Heart right ventricle (tissue), 16 donors: ENCODE measurements at regions not wholly inside any gene's neighbourhood (a gene's known extent, or its start where the extent isn't known, plus 50 kb on each side); places are given as distances from the start of the nearest gene placed in this dataset.

ENCODE experiments used
- ATAC-seq, 8 donors: fragments of 200-7000 bp; cut with Tn5 transposase; one replicate each; pipeline ENCODE4 v1.9.1; 2020; ENCODE audit warnings: mild to moderate bottlenecking in 8 of 8, moderate library complexity in 8 of 8, moderate number of reproducible peaks in 1 of 8
- DNase-seq, 2 donors: peaks; one replicate each; pipeline ENCODE4 v3.0.0-alpha.2; 2020
- H3K27ac ChIP-seq, 10 donors: fragments of 200-600 bp; sonication (generic) in 2 of 10; one replicate each; pipeline versions ENCODE4 v1.5.0 to v1.8.0; 2020 to 2022; ENCODE audit warnings: mild to moderate bottlenecking in 3 of 10
- H3K27me3 ChIP-seq, 7 donors: fragments of 200-600 bp; one replicate each; pipeline ENCODE4 v1.8.0; 2021 to 2022; ENCODE audit warnings: mild to moderate bottlenecking in 2 of 7
- H3K36me3 ChIP-seq, 9 donors: fragments of 200-600 bp; sonication (generic) in 1 of 9; one replicate each; pipeline versions ENCODE4 v1.5.0 to v1.8.0; 2020 to 2022; ENCODE audit warnings: mild to moderate bottlenecking in 2 of 9
- H3K4me1 ChIP-seq, 9 donors: fragments of 200-600 bp; sonication (generic) in 1 of 9; one replicate each; pipeline versions ENCODE4 v1.5.0 to v1.8.0; 2020 to 2022; ENCODE audit warnings: mild to moderate bottlenecking in 4 of 9
- H3K4me3 ChIP-seq, 10 donors: fragments of 200-600 bp; sonication (generic) in 2 of 10; one replicate each; pipeline versions ENCODE4 v1.5.0 to v1.8.0; 2020 to 2022; ENCODE audit warnings: mild to moderate bottlenecking in 7 of 10, moderate library complexity in 2 of 10
- H3K9me3 ChIP-seq, 11 donors: fragments of 200-600 bp in 10 of 11; sonication (generic) in 2 of 11; one replicate each; pipeline versions ENCODE4 v1.5.0 to v1.8.0; 2013 to 2022; ENCODE audit warnings: mild to moderate bottlenecking in 2 of 11, control low read depth in 1 of 11, moderate library complexity in 1 of 11
- CTCF ChIP-seq, 9 donors: fragments of 200-600 bp; sonication (generic) in 2 of 9; IDR thresholded peaks; one replicate each; pipeline versions ENCODE4 v1.5.0 to v1.8.0; 2021 to 2022; ENCODE audit warnings: antibody characterized with exemption in 9 of 9, mild to moderate bottlenecking in 5 of 9, moderate library complexity in 1 of 9
- WGBS, 2 donors: extraction: QIAGEN DNeasy Blood & Tissue Kit; methylation state at CpG; one replicate each; pipeline ENCODE4 v1.1.7; 2013; ENCODE audit warnings: inconsistent platforms in 1 of 2; 5-methylcytosine and 5-hydroxymethylcytosine counted together
- intact Hi-C, 10 donors: fragments of 100-400 bp; cut with DNase I; formaldehyde crosslinking; loops; one replicate each; pipeline versions ENCODE4 v1.11.1 to v1.14.2; 2022
- donor health status: Arrhythmogenic right ventricular cardiomyopathy.
- donor health status: ischemic (EF 13 %, LVEDD 7.1; RV severe dilation, severe dysfunction).
- donor health status: healthy with polysubstance abuse.
- donor health status: DM: no; HTN: yes; CAD: no.
- donor health status: DM: no; HTN: no; CAD: no.
- donor health status: ischemic (EF 25% LVEDD 6.9; RV normal size, moderate dysfunction).
- donor health status: ischemic (EF 25% LVEDD 5.7; RV mildly dilated, moderate dysfunction).
- donor health status: healthy.
- donor health status: DM: yes; HTN: yes; CAD: no.
- donor health status: Ischemic cardiomyopathy.
- donor health status: ischemic (EF 35%, LVEDD 5.7; RV mildly dilated, moderate dysfunction).
- donor health status: nonischemic (EF 11% LVEDD 7.7; RV severe dilation, severe dysfunction).
- donor health status: DM: yes; HTN: yes; CAD: no.
- donor health status: PGD.
- donor health status: ischemic (EF 29% LVEDD 5.4; RV normal size, mild dysfunction).
- donor health status: nonischemic (EF 23%, LVEDD 6.1; RV moderate dilation, normal function).

- TF ChIP-seq CTCF (IDR thresholded peaks at IDR 0.05) = no peak
- intact Hi-C loops = loop anchor here in 1 of 10 donors (10.0 kb wide), 1 partner anchor 1296 kb away; no protein-coding TSS in a partner anchor
- no peak overlapping the region for H3K4me3 ChIP-seq
- H3K27me3 ChIP-seq = peaks cover 0 to 2% (median 0%) of the 10 kb centered on the region in 7 donors
- no peaks in the 10 kb centered on the region for H3K4me1 ChIP-seq
- no peaks in the 10 kb centered on the region for H3K36me3 ChIP-seq
- ATAC-seq (no peak), DNase-seq (no peak)
- peaks cover 0 to 13% (median 0%) of the 10 kb centered on the region in 11 donors for H3K9me3 ChIP-seq
- no peak overlapping the region for H3K27ac ChIP-seq
Observed at GRCh38 chr11:16630651-16631050, 107.8 kb upstream of the C11orf58 start.

GRCh38 chr11:16618431-16618830, 120.0 kb upstream of the C11orf58 start:
- Histone ChIP-seq H3K4me1 (peaks cover 0 to 11% (median 6%) of the 10 kb centered on the region in 9 donors), H3K27me3 (peaks cover 0 to 57% (median 0%) of the 10 kb centered on the region in 7 donors), H3K4me3 (no peak overlapping the region), H3K27ac (no peak overlapping the region), H3K36me3 (no peaks in the 10 kb centered on the region), H3K9me3 (peaks cover 0 to 8% (median 0%) of the 10 kb centered on the region in 11 donors)
- no peak for DNase-seq
- TF ChIP-seq CTCF (IDR thresholded peaks at IDR 0.05) = no peak
- no peak for ATAC-seq
- intact Hi-C loops = loop anchor here in 4 of 10 donors (10.0 kb wide), 4 partner anchors 674 to 1294 kb away; no protein-coding TSS in a partner anchor
- WGBS, 2 donors = 85 to 87% methylated on average over 5 of the region's 5 CpGs

GRCh38 chr11:16615480-16615879, 123.0 kb upstream of the C11orf58 start:
- 51 to 73% methylated on average over 2 of the region's 2 CpGs for WGBS, 2 donors
- H3K4me1 ChIP-seq = peaks cover 0 to 26% (median 9%) of the 10 kb centered on the region in 9 donors
- no peaks in the 10 kb centered on the region for H3K36me3 ChIP-seq
- no peaks in the 10 kb centered on the region for H3K9me3 ChIP-seq
- no peak for TF ChIP-seq CTCF (IDR thresholded peaks at IDR 0.05)
- peaks cover 0 to 87% (median 5%) of the 10 kb centered on the region in 7 donors for H3K27me3 ChIP-seq
- H3K4me3 ChIP-seq = no peak overlapping the region
- intact Hi-C loops = loop anchor here in 4 of 10 donors (10.0 kb wide), 4 partner anchors 671 to 1291 kb away; no protein-coding TSS in a partner anchor
- no peak for DNase-seq
- H3K27ac ChIP-seq = no peak overlapping the region
- no peak for ATAC-seq

GRCh38 chr11:16613512-16614381, 124.7 kb upstream of the C11orf58 start:
- intact Hi-C loops = loop anchor here (1.0 to 10.0 kb wide), 16 partner anchors 421 to 1513 kb away; no protein-coding TSS in a partner anchor

More at GRCh38 chr11:16613512-16614381, 124.7 kb upstream of the C11orf58 start:
- peak overlapping the region; percentile 26 to 68 (median 57) for H3K4me3 ChIP-seq
- H3K9me3 ChIP-seq = no peaks in the 10 kb centered on the region
- no peaks in the 10 kb centered on the region for H3K36me3 ChIP-seq
- TF ChIP-seq CTCF (IDR thresholded peaks at IDR 0.05) = peak; percentile 78 to 97 (median 91)
- peaks cover 0 to 100% (median 11%) of the 10 kb centered on the region in 7 donors for H3K27me3 ChIP-seq
- peak overlapping the region; percentile 57 to 90 (median 80) for H3K27ac ChIP-seq
- ATAC-seq (peak; percentile 95 to 98 (median 97)), DNase-seq (peak; percentile 89 to 92)
- WGBS, 2 donors = 0 to 1% methylated on average over 64 to 65 of the region's 65 CpGs
- H3K4me1 ChIP-seq = peaks cover 0 to 26% (median 9%) of the 10 kb centered on the region in 9 donors
